ENCODE measurements at regions not wholly inside any gene's neighbourhood (a gene's known extent, or its start where the extent isn't known, plus 50 kb on each side); places are given as distances from the start of the nearest gene placed in this dataset.

DNA sequence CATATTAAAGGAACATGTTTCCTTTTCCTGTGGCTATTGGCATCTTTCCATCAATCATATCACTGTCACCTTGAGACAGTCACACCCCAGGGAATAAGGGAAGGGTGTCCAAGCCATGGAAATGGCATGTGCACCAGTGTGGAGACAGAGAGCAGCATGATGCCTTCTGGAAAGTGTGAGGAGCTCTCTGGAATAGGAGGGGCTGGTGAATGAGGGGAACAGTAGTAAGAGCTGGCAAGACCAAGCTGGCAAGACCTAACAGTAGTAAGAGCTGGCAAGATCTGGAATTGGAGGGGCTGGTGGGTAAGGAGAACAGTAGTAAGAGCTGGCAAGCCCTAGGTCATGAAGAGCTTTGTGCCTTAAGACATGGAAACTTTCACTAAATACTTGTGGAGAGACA, 186.7 kb downstream of the C1orf94 start:
- TF ChIP-seq, protein P1, sequence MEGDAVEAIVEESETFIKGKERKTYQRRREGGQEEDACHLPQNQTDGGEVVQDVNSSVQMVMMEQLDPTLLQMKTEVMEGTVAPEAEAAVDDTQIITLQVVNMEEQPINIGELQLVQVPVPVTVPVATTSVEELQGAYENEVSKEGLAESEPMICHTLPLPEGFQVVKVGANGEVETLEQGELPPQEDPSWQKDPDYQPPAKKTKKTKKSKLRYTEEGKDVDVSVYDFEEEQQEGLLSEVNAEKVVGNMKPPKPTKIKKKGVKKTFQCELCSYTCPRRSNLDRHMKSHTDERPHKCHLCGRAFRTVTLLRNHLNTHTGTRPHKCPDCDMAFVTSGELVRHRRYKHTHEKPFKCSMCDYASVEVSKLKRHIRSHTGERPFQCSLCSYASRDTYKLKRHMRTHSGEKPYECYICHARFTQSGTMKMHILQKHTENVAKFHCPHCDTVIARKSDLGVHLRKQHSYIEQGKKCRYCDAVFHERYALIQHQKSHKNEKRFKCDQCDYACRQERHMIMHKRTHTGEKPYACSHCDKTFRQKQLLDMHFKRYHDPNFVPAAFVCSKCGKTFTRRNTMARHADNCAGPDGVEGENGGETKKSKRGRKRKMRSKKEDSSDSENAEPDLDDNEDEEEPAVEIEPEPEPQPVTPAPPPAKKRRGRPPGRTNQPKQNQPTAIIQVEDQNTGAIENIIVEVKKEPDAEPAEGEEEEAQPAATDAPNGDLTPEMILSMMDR (IDR thresholded peaks at IDR 0.05), result no peak
- TF ChIP-seq POLR2AphosphoS5 (IDR thresholded peaks at IDR 0.05) (no peak), POLR2A (IDR thresholded peaks at IDR 0.05) (no peak)

All from prostate gland (tissue), 2 donors.